ENCODE measurements at regions not wholly inside any gene's neighbourhood (a gene's known extent, or its start where the extent isn't known, plus 50 kb on each side); places are given as distances from the start of the nearest gene placed in this dataset.

- no peak overlapping the region for H3K4me3 ChIP-seq (ENCODE audit: low read depth, low read length)
- no peaks in the 10 kb centered on the region for H3K27me3 ChIP-seq (ENCODE audit: control insufficient read depth, insufficient read depth, low read length)
- ChIA-PET CTCF (no interaction called here), POLR2A (no interaction called here)
- no peak for DNase-seq (ENCODE audit: low read depth, low spot score)
- no peak for TF ChIP-seq CTCF (IDR thresholded peaks at IDR 0.05; ENCODE audit: low read depth, low read length)
- no peak overlapping the region for H3K27ac ChIP-seq (ENCODE audit: low read depth, low read length)
- no peaks in the 10 kb centered on the region for H3K9me3 ChIP-seq (ENCODE audit: control insufficient read depth, insufficient read depth, low read length)
Measured at GRCh38 chr2:49278141-49278540, 123.8 kb upstream of the FSHR start.

- no peak overlapping the region for H3K27ac ChIP-seq (ENCODE audit: low read depth, low read length)
- POLR2A ChIA-PET = no interaction called here
- no peak for TF ChIP-seq CTCF (IDR thresholded peaks at IDR 0.05; ENCODE audit: low read depth, low read length)
- no peaks in the 10 kb centered on the region for H3K9me3 ChIP-seq (ENCODE audit: control insufficient read depth, insufficient read depth, low read length)
- H3K4me3 ChIP-seq (ENCODE audit: low read depth, low read length) = no peak overlapping the region
- no peaks in the 10 kb centered on the region for H3K27me3 ChIP-seq (ENCODE audit: control insufficient read depth, insufficient read depth, low read length)
- DNase-seq (ENCODE audit: low read depth, low spot score) = no peak
- CTCF ChIA-PET = no interaction called here
Measured at GRCh38 chr2:49271060-49271606, 116.8 kb upstream of the FSHR start.

GRCh38 chr2:49270091-49270490, 115.8 kb upstream of the FSHR start:
- ChIA-PET POLR2A (no interaction called here), CTCF (no interaction called here)
- Histone ChIP-seq H3K4me3 (ENCODE audit: low read depth, low read length) (no peak overlapping the region), H3K27me3 (ENCODE audit: control insufficient read depth, insufficient read depth, low read length) (no peaks in the 10 kb centered on the region), H3K9me3 (ENCODE audit: control insufficient read depth, insufficient read depth, low read length) (no peaks in the 10 kb centered on the region), H3K27ac (ENCODE audit: low read depth, low read length) (no peak overlapping the region)
- TF ChIP-seq CTCF (IDR thresholded peaks at IDR 0.05; ENCODE audit: low read depth, low read length) = no peak
- DNase-seq (ENCODE audit: low read depth, low spot score) = no peak

GRCh38 chr2:49265471-49265870, 111.2 kb upstream of the FSHR start:
- no peak for DNase-seq (ENCODE audit: low read depth, low spot score)
- TF ChIP-seq CTCF (IDR thresholded peaks at IDR 0.05; ENCODE audit: low read depth, low read length) = no peak
- POLR2A ChIA-PET = no interaction called here
- H3K27ac ChIP-seq (ENCODE audit: low read depth, low read length) = no peak overlapping the region
- CTCF ChIA-PET = no interaction called here
- no peaks in the 10 kb centered on the region for H3K27me3 ChIP-seq (ENCODE audit: control insufficient read depth, insufficient read depth, low read length)
- H3K4me3 ChIP-seq (ENCODE audit: low read depth, low read length) = no peak overlapping the region
- no peaks in the 10 kb centered on the region for H3K9me3 ChIP-seq (ENCODE audit: control insufficient read depth, insufficient read depth, low read length)

- TF ChIP-seq CTCF (IDR thresholded peaks at IDR 0.05; ENCODE audit: low read depth, low read length) = no peak
- Histone ChIP-seq H3K4me3 (ENCODE audit: low read depth, low read length) (no peak overlapping the region), H3K9me3 (ENCODE audit: control insufficient read depth, insufficient read depth, low read length) (no peaks in the 10 kb centered on the region), H3K27me3 (ENCODE audit: control insufficient read depth, insufficient read depth, low read length) (no peaks in the 10 kb centered on the region), H3K27ac (ENCODE audit: low read depth, low read length) (no peak overlapping the region)
- ChIA-PET POLR2A (no interaction called here), CTCF (interaction anchor here (0.8 kb wide), 1 partner anchor 1229 kb away, joined by 3 read pairs; no protein-coding TSS in a partner anchor)
- no peak for DNase-seq (ENCODE audit: low read depth, low spot score)
Measured at GRCh38 chr2:49262801-49263560, 108.7 kb upstream of the FSHR start.

Measured in AG04450 (cell line).